MCF 10A (cell line): ENCODE measurements at regions not wholly inside any gene's neighbourhood (a gene's known extent, or its start where the extent isn't known, plus 50 kb on each side); places are given as distances from the start of the nearest gene placed in this dataset.

Experiments used
- BruUV-seq: library from RNA; stranded (reverse); fragments of 400-500 nt; replicated peaks from 2 replicates; lab custom pipeline; 2021; lab: Mats Ljungman, UMichigan
- CTCF ChIA-PET: fragments of 300-600 bp; sonication (Branson Sonifier 250); formaldehyde crosslinking; extraction: SDS; loops from one replicate; lab custom pipeline; 2021; ENCODE audit warnings: antibody characterized with exemption, inconsistent platforms; lab: Yijun Ruan, JAX
- POLR2A ChIA-PET: fragments of 300-600, 350-650 bp; sonication (Branson Sonifier 250); formaldehyde crosslinking; extraction: SDS; loops from one replicate; lab custom pipeline; 2020; ENCODE audit warnings: antibody characterized with exemption, inconsistent platforms; lab: Yijun Ruan, JAX
- DNase-seq: peaks from one replicate; pipeline ENCODE4 v3.0.0-alpha.2; 2018; ENCODE audit not compliant: unreplicated experiment
- H3K27ac Mint-ChIP-seq: one replicate; pipeline ENCODE4 v1.8.0; 2022; ENCODE audit warnings: mild to moderate bottlenecking, low read depth, mixed read lengths; ENCODE audit not compliant: unreplicated experiment
- H3K27me3 Mint-ChIP-seq: one replicate; pipeline ENCODE4 v1.8.0; 2022; ENCODE audit warnings: mixed read lengths; ENCODE audit not compliant: insufficient read depth, unreplicated experiment
- H3K36me3 Mint-ChIP-seq: one replicate; pipeline ENCODE4 v1.8.0; 2022; ENCODE audit warnings: mild to moderate bottlenecking, moderate library complexity, mixed read lengths; ENCODE audit not compliant: insufficient read depth, unreplicated experiment
- H3K4me1 Mint-ChIP-seq: one replicate; pipeline ENCODE4 v1.8.0; 2022; ENCODE audit warnings: mixed read lengths; ENCODE audit not compliant: insufficient read depth, unreplicated experiment
- H3K4me3 Mint-ChIP-seq: one replicate; pipeline ENCODE4 v1.8.0; 2022; ENCODE audit warnings: mild to moderate bottlenecking, moderate library complexity, mixed read lengths; ENCODE audit not compliant: unreplicated experiment
- H3K9me3 Mint-ChIP-seq: one replicate; pipeline ENCODE4 v1.8.0; 2022; ENCODE audit warnings: mixed read lengths; ENCODE audit not compliant: unreplicated experiment
- CTCF ChIP-seq: fragments of 200-600 bp; IDR thresholded peaks from one replicate; pipeline ENCODE4 v1.8.0; 2022; ENCODE audit warnings: antibody characterized with exemption, mild to moderate bottlenecking; ENCODE audit not compliant: unreplicated experiment
- intact Hi-C: fragments of 100-400 bp; cut with micrococcal nuclease; formaldehyde crosslinking; loops from 2 replicates; pipeline ENCODE4 v1.14.1; 2022

DNA sequence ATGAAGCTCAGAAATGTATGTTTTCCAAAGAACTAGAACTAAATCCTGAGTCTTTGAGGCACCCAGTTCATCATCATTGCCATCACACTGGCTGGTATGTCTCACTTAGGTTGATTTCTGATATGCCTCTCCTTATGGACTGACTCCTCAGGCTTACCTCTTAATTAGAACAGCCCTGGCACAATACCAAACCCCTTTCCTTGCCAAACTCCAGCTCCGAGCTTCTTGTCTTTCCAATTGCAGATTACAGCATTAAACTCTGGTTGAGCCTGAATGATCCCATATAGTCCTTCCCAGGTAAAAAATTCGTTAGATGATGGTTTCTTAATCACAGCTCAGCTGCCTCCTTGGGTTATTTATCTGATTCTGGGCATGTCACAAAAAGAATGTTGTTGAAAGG lies 66.3 kb downstream of the RTP4 start:
- POLR2A ChIA-PET = interaction anchor here (1.0 kb wide), 1 partner anchor 30 kb away, joined by 3 read pairs; no protein-coding TSS in a partner anchor
- no peak for TF ChIP-seq CTCF
- CTCF ChIA-PET = interaction anchor here (0.6 to 1.8 kb wide), 2 partner anchors 18 to 115 kb away, joined by 3 to 7 read pairs; no protein-coding TSS in a partner anchor
- Mint-ChIP-seq H3K4me1 (no peaks in the 10 kb centered on the region), H3K36me3 (no peaks in the 10 kb centered on the region), H3K27ac (no peak overlapping the region), H3K27me3 (peaks cover 23% of the 10 kb centered on the region), H3K9me3 (peaks cover 7% of the 10 kb centered on the region), H3K4me3 (no peak overlapping the region)
- BruUV-seq = no TSS peak
- DNase-seq = no peak
- intact Hi-C loops = no loop called here

DNA sequence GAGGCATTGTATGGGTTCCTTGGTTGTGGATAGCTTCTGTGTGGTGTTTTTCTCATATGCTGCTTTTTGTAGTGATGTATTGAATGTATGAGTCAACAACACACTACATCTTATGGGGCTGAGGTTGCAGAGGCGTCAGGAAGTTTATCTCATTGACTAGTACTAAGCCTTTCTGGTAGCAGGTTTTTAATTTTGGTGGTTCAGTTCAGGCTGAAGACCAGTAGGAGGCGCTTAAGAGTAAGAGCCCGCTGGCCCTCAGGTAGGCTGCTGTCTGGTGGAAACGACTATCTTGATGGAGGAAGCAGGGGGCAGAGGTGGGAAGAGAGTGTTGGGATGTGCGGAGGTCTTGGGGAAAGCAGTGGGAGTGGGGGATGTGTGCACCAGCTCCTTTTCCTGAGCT lies 62.4 kb downstream of the RTP4 start:
- Mint-ChIP-seq H3K4me1 (no peaks in the 10 kb centered on the region), H3K36me3 (no peaks in the 10 kb centered on the region), H3K27ac (no peak overlapping the region), H3K27me3 (peaks cover 10% of the 10 kb centered on the region), H3K9me3 (peaks cover 7% of the 10 kb centered on the region), H3K4me3 (no peak overlapping the region)
- BruUV-seq = no TSS peak
- TF ChIP-seq CTCF = no peak
- DNase-seq = no peak
- POLR2A ChIA-PET = no interaction called here
- intact Hi-C loops = no loop called here
- CTCF ChIA-PET = interaction anchor here (0.7 kb wide), 1 partner anchor 223 kb away, joined by 3 read pairs; no protein-coding TSS in a partner anchor
